HL-60 (cell line): ENCODE measurements at regions not wholly inside any gene's neighbourhood (a gene's known extent, or its start where the extent isn't known, plus 50 kb on each side); places are given as distances from the start of the nearest gene placed in this dataset.
"Not testable (repeated sequence)": the region's sequence is repeated elsewhere in the genome, so short reads cannot be mapped to it uniquely, and the experiment has no call there.

Experiments used
- DNase-seq, 2 experiments: peaks; one replicate each; pipeline ENCODE4 v3.0.0-alpha.2; 2010 to 2020; ENCODE audit warnings: low read depth in 1 of 2, low spot score in 1 of 2
- H3K27ac ChIP-seq: fragments of 250-450 bp; sonication (Bioruptor Pico); replicated peaks from 2 replicates; pipeline ENCODE4 v1.5.1; 2020; ENCODE audit warnings: mild to moderate bottlenecking, moderate library complexity
- H3K27me3 ChIP-seq: fragments of 250-450 bp; sonication (Bioruptor Pico); 2 replicates; pipeline ENCODE4 v1.5.1; 2021; ENCODE audit warnings: mild to moderate bottlenecking, moderate library complexity; ENCODE audit not compliant: insufficient read depth, poor library complexity, severe bottlenecking
- H3K4me3 ChIP-seq: replicated peaks from 2 replicates; pipeline ENCODE4 v1.5.1; 2011; ENCODE audit warnings: mild to moderate bottlenecking, control low read depth, low read length; ENCODE audit not compliant: insufficient read depth
- CTCF ChIP-seq: IDR thresholded peaks from one replicate; pipeline ENCODE4 v1.5.1; 2011; ENCODE audit warnings: low read length, control low read depth, inconsistent platforms; ENCODE audit not compliant: insufficient read depth
- GABPA ChIP-seq: IDR thresholded peaks from 2 replicates; pipeline ENCODE4 v1.6.1; 2012; ENCODE audit warnings: low read depth
- POLR2AphosphoS5 ChIP-seq: IDR thresholded peaks from 2 replicates; pipeline ENCODE4 v1.6.1; 2012; ENCODE audit warnings: low read depth
- REST ChIP-seq: IDR thresholded peaks from 2 replicates; pipeline ENCODE4 v1.6.1; 2012; ENCODE audit warnings: low read depth; ENCODE audit not compliant: insufficient replicate concordance
- SPI1 ChIP-seq: IDR thresholded peaks from 2 replicates; pipeline ENCODE4 v1.6.1; 2012; ENCODE audit warnings: low read depth, mild to moderate bottlenecking, borderline replicate concordance

DNA sequence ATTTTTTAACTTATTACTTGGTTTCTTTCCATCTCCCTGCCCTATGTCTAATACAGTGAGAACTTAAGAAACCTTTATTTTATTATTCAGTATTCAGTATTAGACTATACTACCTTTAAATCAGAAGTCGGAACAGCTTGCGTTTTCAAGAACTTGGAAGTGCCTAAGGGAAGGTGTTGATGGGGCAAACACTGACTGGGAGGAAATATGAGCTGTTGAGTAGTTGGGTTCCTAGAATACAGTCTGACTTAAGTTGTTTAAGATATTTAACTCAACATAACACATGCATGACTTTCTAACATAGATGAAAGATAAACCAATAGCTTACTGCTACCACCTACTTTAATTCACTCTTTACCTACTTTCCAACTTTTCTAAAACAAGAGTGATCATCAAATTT lies 1048.1 kb downstream of the ROBO2 start:
- Histone ChIP-seq H3K27ac (no peak overlapping the region), H3K4me3 (no peak overlapping the region), H3K27me3 (no peaks in the 10 kb centered on the region)
- no peak for DNase-seq
- TF ChIP-seq REST (no peak), POLR2AphosphoS5 (no peak), SPI1 (no peak), CTCF (no peak), GABPA (no peak)

GRCh38 chr3:78090382-78090781 lies 1050.5 kb downstream of the ROBO2 start:
- H3K27ac ChIP-seq, result no peak overlapping the region
- no peak overlapping the region for H3K4me3 ChIP-seq
- TF ChIP-seq REST (no peak), SPI1 (no peak), GABPA (no peak), POLR2AphosphoS5 (no peak), CTCF (no peak)
- DNase-seq, result no peak
- H3K27me3 ChIP-seq, result no peaks in the 10 kb centered on the region

DNA sequence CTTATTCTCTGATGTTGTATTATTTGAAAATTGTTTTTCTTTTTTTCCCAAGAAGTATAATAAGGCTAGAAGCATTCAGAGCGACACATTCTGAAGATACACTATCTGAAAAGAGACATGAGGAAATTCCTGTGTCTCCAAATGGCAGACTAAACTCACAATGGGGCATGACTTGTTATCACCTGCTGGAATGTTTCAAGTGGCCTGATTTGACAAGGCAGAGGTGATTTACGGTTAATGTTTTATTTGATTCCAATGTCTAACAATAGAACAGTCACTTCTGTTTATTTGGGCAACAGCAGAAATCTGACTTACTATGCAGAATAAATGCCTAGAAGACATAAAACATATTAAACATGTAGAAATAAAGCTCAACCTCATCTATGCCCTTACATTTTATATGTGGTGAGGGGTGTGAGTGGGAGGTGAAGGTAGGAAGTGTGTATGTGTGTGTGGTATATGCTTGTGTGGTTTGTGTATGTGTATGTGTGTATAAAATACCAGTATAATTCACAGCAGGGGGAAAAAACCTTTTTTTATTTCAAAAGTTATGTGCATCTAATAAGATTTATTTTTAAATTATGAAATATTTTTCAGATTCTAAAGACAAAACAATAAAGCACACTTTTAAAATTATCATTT lies 1051.7 kb downstream of the ROBO2 start:
- H3K4me3 ChIP-seq, result no peak overlapping the region
- H3K27ac ChIP-seq, result no peak overlapping the region
- no peaks in the 10 kb centered on the region for H3K27me3 ChIP-seq
- TF ChIP-seq REST (no peak), CTCF (no peak), GABPA (no peak), POLR2AphosphoS5 (no peak), SPI1 (no peak)
- no peak for DNase-seq

DNA sequence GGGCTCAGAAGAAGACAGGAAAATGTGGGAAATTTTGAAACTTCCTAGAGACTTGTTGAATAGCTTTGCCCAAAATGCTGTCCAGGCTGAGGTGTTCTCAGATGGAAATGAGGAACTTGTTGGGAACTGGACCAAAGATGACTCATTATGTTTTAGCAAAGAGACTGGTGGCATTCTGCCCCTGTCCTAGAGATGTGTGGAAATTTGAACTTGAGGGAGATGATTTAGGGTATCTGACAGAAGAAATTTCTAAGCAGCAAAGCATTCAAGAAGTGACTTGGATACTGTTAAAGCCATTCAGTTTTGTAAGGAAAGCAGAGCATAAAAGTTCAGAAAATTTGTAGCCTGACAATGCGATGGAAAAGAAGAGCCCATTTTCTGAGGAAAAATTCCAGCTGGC lies 1052.7 kb downstream of the ROBO2 start:
- not testable (repeated sequence) for DNase-seq, H3K4me3 ChIP-seq, H3K27ac ChIP-seq, H3K27me3 ChIP-seq
